Esophagus muscularis mucosa (tissue), 4 donors: ENCODE measurements at regions not wholly inside any gene's neighbourhood (a gene's known extent, or its start where the extent isn't known, plus 50 kb on each side); places are given as distances from the start of the nearest gene placed in this dataset.

Source experiments
- DNase-seq: peaks from one replicate; pipeline ENCODE4 v3.0.0-alpha.2; 2017; ENCODE audit errors: extremely low spot score
- H3K27ac ChIP-seq, 4 donors: fragments of 200-600 bp; sonication (generic); replicated peaks in 1 of 4; 1 replicate in 3 of 4; 2 replicates in 1 of 4; pipeline ENCODE4 v1.5.1; 2016 to 2019; ENCODE audit warnings: mild to moderate bottlenecking in 1 of 4
- H3K27me3 ChIP-seq, 4 donors: fragments of 200-600 bp; sonication (generic); one replicate each; pipeline versions ENCODE4 v1.5.1 to v1.6.0; 2016 to 2019
- H3K36me3 ChIP-seq, 4 donors: fragments of 200-600 bp; sonication (generic); one replicate each; pipeline ENCODE4 v1.5.1; 2016 to 2019
- H3K4me1 ChIP-seq, 4 donors: fragments of 200-600 bp; sonication (generic); one replicate each; pipeline ENCODE4 v1.5.1; 2016 to 2019
- H3K4me3 ChIP-seq, 4 donors: fragments of 200-600 bp; sonication (generic); 1 replicate in 2 of 4; 2 replicates in 2 of 4; pipeline ENCODE4 v1.5.1; 2016 to 2019; ENCODE audit warnings: mild to moderate bottlenecking in 4 of 4, moderate library complexity in 1 of 4
- H3K9me3 ChIP-seq, 4 donors: fragments of 200-600 bp; sonication (generic); 1 replicate in 3 of 4; 2 replicates in 1 of 4; pipeline ENCODE4 v1.5.1; 2016 to 2019
- CTCF ChIP-seq, 3 experiments: fragments of 200-600 bp in 2 of 3; fragments of 450-650 bp in 1 of 3; sonication (generic) in 2 of 3; IDR thresholded peaks; one replicate each; pipeline ENCODE4 v1.5.1; 2017 to 2019; ENCODE audit warnings: antibody characterized with exemption in 3 of 3, mild to moderate bottlenecking in 2 of 3, moderate library complexity in 1 of 3
- EP300 ChIP-seq: sonication (generic); formaldehyde crosslinking; IDR thresholded peaks from one replicate; pipeline ENCODE4 v1.6.1; 2017; ENCODE audit warnings: antibody characterized with exemption
- POLR2A ChIP-seq: fragments of 450-650 bp; IDR thresholded peaks from one replicate; pipeline ENCODE4 v1.6.1; 2017; ENCODE audit warnings: antibody characterized with exemption, moderate library complexity, mild to moderate bottlenecking, low read depth
- POLR2AphosphoS5 ChIP-seq, 2 donors: sonication (generic); formaldehyde crosslinking; IDR thresholded peaks; one replicate each; pipeline ENCODE4 v1.6.1; 2017; ENCODE audit warnings: antibody characterized with exemption in 2 of 2
- WGBS: methylation state at CpG from one replicate; pipeline ENCODE4 v1.1.5; 2018; 5-methylcytosine and 5-hydroxymethylcytosine counted together
- intact Hi-C: fragments of 100-400 bp; cut with DNase I; formaldehyde crosslinking; loops from one replicate; pipeline ENCODE4 v1.15.1; 2023

GRCh38 chr4:136103616-136104015 lies 1428.7 kb downstream of the PCDH18 start:
- Histone ChIP-seq H3K36me3 (no peaks in the 10 kb centered on the region), H3K4me1 (no peaks in the 10 kb centered on the region), H3K9me3 (no peaks in the 10 kb centered on the region), H3K27ac (no peak overlapping the region), H3K27me3 (no peaks in the 10 kb centered on the region), H3K4me3 (no peak overlapping the region)
- TF ChIP-seq POLR2AphosphoS5 (IDR thresholded peaks at IDR 0.05) (no peak), EP300 (no peak), POLR2A (no peak)
- WGBS: 78% methylated on average over 4 of the region's 4 CpGs
- intact Hi-C loops: no loop called here
- DNase-seq: no peak

GRCh38 chr4:136097676-136098075 lies 1434.6 kb downstream of the PCDH18 start:
- DNase-seq: no peak
- intact Hi-C loops: no loop called here
- TF ChIP-seq POLR2A: no peak
- TF ChIP-seq CTCF (IDR thresholded peaks at IDR 0.05): no peak
- no peak for TF ChIP-seq EP300
- TF ChIP-seq POLR2AphosphoS5 (IDR thresholded peaks at IDR 0.05): no peak
- Histone ChIP-seq H3K4me3 (no peak overlapping the region), H3K4me1 (no peaks in the 10 kb centered on the region), H3K9me3 (no peaks in the 10 kb centered on the region), H3K27ac (no peak overlapping the region), H3K27me3 (no peaks in the 10 kb centered on the region), H3K36me3 (no peaks in the 10 kb centered on the region)
- WGBS: 71% methylated on average over 4 of the region's 4 CpGs

GRCh38 chr4:136088211-136088867 lies 1444.0 kb downstream of the PCDH18 start:
- intact Hi-C loops: no loop called here
- no peaks in the 10 kb centered on the region for H3K4me1 ChIP-seq
- no peak for DNase-seq
- no peaks in the 10 kb centered on the region for H3K36me3 ChIP-seq
- H3K27ac ChIP-seq: no peak overlapping the region
- H3K27me3 ChIP-seq: no peaks in the 10 kb centered on the region
- H3K4me3 ChIP-seq: no peak overlapping the region
- H3K9me3 ChIP-seq: no peaks in the 10 kb centered on the region
- TF ChIP-seq POLR2A (no peak), CTCF (IDR thresholded peaks at IDR 0.05) (no peak), EP300 (no peak), POLR2AphosphoS5 (IDR thresholded peaks at IDR 0.05) (no peak)
- 73% methylated on average over 4 of the region's 4 CpGs for WGBS

GRCh38 chr4:136078976-136079375 lies 1453.3 kb downstream of the PCDH18 start:
- TF ChIP-seq CTCF (IDR thresholded peaks at IDR 0.05): no peak
- TF ChIP-seq POLR2AphosphoS5 (IDR thresholded peaks at IDR 0.05): no peak
- no peak for TF ChIP-seq POLR2A
- TF ChIP-seq EP300: no peak
- Histone ChIP-seq H3K4me1 (no peaks in the 10 kb centered on the region), H3K36me3 (no peaks in the 10 kb centered on the region), H3K27me3 (no peaks in the 10 kb centered on the region), H3K9me3 (no peaks in the 10 kb centered on the region), H3K27ac (no peak overlapping the region), H3K4me3 (no peak overlapping the region)
- DNase-seq: no peak
- intact Hi-C loops: no loop called here
- 59% methylated on average over 1 of the region's 1 CpG for WGBS

GRCh38 chr4:136056748-136057147 lies 1475.5 kb downstream of the PCDH18 start:
- no peaks in the 10 kb centered on the region for H3K36me3 ChIP-seq
- no peak overlapping the region for H3K27ac ChIP-seq
- 74% methylated on average over 7 of the region's 7 CpGs for WGBS
- H3K4me3 ChIP-seq: no peak overlapping the region
- DNase-seq: no peak
- no peaks in the 10 kb centered on the region for H3K9me3 ChIP-seq
- TF ChIP-seq EP300 (no peak), POLR2AphosphoS5 (IDR thresholded peaks at IDR 0.05) (no peak), POLR2A (no peak), CTCF (IDR thresholded peaks at IDR 0.05) (no peak)
- intact Hi-C loops: no loop called here
- no peaks in the 10 kb centered on the region for H3K4me1 ChIP-seq
- no peaks in the 10 kb centered on the region for H3K27me3 ChIP-seq
